SK-N-SH (cell line): ENCODE measurements at regions not wholly inside any gene's neighbourhood (a gene's known extent, or its start where the extent isn't known, plus 50 kb on each side); places are given as distances from the start of the nearest gene placed in this dataset.

ENCODE experiments used
- CTCF ChIA-PET: fragments of 300-600, 350-600 bp; formaldehyde crosslinking; extraction: SDS; loops from one replicate; lab custom pipeline; 2021; lab: Yijun Ruan, JAX
- POLR2A ChIA-PET: fragments of 350-600 bp; sonication (Branson Sonifier 250); formaldehyde crosslinking; extraction: SDS; loops from one replicate; lab custom pipeline; 2020; ENCODE audit warnings: antibody characterized with exemption, inconsistent platforms; lab: Yijun Ruan, JAX
- DNase-seq: peaks from one replicate; pipeline ENCODE4 v3.0.0; 2012
- H2AFZ ChIP-seq: fragments of 200-600 bp; sonication (generic); 2 replicates; pipeline ENCODE4 v1.8.1; 2016; ENCODE audit warnings: antibody characterized with exemption, mild to moderate bottlenecking, low read depth
- H3F3A ChIP-seq: fragments of 200-600 bp; sonication (generic); replicated peaks from 2 replicates; pipeline ENCODE3; 2016; ENCODE audit warnings: antibody characterized with exemption, mild to moderate bottlenecking; ENCODE audit not compliant: insufficient read depth
- H3K27ac ChIP-seq, 2 experiments: fragments of 200-500 bp in 1 of 2; fragments of 200-600 bp in 1 of 2; sonication (Bioruptor generic) in 1 of 2; sonication (generic), shearing (Covaris generic) in 1 of 2; 2 replicates each; pipeline versions ENCODE4 v1.5.1 to v1.6.1; 2014 to 2016; ENCODE audit warnings: low read depth in 2 of 2, inconsistent platforms in 1 of 2, low read length in 1 of 2, mild to moderate bottlenecking in 1 of 2, mixed read lengths in 1 of 2
- H3K27me3 ChIP-seq: fragments of 200-600 bp; sonication (generic), shearing (Covaris generic); 2 replicates; pipeline ENCODE4 v1.6.1; 2016; ENCODE audit warnings: mixed run types; ENCODE audit not compliant: insufficient read depth
- H3K36me3 ChIP-seq, 2 experiments: fragments of 200-500 bp in 1 of 2; fragments of 200-600 bp in 1 of 2; sonication (Bioruptor generic) in 1 of 2; sonication (generic) in 1 of 2; replicated peaks in 1 of 2; 2 replicates each; pipeline versions ENCODE3 to v1.5.1; 2014 to 2016; ENCODE audit warnings: low read length in 1 of 2, mild to moderate bottlenecking in 1 of 2; ENCODE audit not compliant: insufficient read depth in 2 of 2, control insufficient read depth in 1 of 2
- H3K4me1 ChIP-seq, 2 experiments: fragments of 200-500 bp in 1 of 2; fragments of 200-600 bp in 1 of 2; sonication (Bioruptor generic) in 1 of 2; sonication (generic), shearing (Covaris generic) in 1 of 2; 2 replicates each; pipeline versions ENCODE4 v1.5.1 to v1.6.1; 2014 to 2016; ENCODE audit warnings: low read depth in 1 of 2, low read length in 1 of 2, mixed run types in 1 of 2; ENCODE audit not compliant: insufficient read depth in 2 of 2, control insufficient read depth in 1 of 2
- H3K4me2 ChIP-seq: fragments of 200-600 bp; sonication (generic), shearing (Covaris generic); 2 replicates; pipeline ENCODE4 v1.6.1; 2017; ENCODE audit warnings: mixed run types
- H3K4me3 ChIP-seq, 2 experiments: fragments of 200-500 bp in 1 of 2; fragments of 200-600 bp in 1 of 2; sonication (Bioruptor generic) in 1 of 2; sonication (generic), shearing (Covaris generic) in 1 of 2; 2 replicates each; pipeline versions ENCODE4 v1.5.1 to v1.8.1; 2014 to 2016; ENCODE audit warnings: low read depth in 2 of 2, inconsistent platforms in 1 of 2, low read length in 1 of 2, mild to moderate bottlenecking in 1 of 2, mixed read lengths in 1 of 2, moderate library complexity in 1 of 2
- H3K79me2 ChIP-seq: fragments of 200-600 bp; sonication (generic); 2 replicates; pipeline ENCODE4 v1.8.1; 2017; ENCODE audit warnings: mild to moderate bottlenecking; ENCODE audit not compliant: insufficient read depth
- H3K9ac ChIP-seq: fragments of 200-600 bp; sonication (generic); 2 replicates; pipeline ENCODE4 v1.6.1; 2017; ENCODE audit warnings: mixed run types
- H3K9me2 ChIP-seq: fragments of 200-600 bp; sonication (generic); 2 replicates; pipeline ENCODE4 v1.6.1; 2017; ENCODE audit warnings: mixed run types
- H3K9me3 ChIP-seq: fragments of 200-600 bp; sonication (generic); 2 replicates; pipeline ENCODE4 v1.6.1; 2017; ENCODE audit warnings: mixed run types, mild to moderate bottlenecking, moderate library complexity
- H4K20me1 ChIP-seq: fragments of 200-600 bp; sonication (generic); 2 replicates; pipeline ENCODE4 v1.6.1; 2017; ENCODE audit warnings: mild to moderate bottlenecking, mixed run types; ENCODE audit not compliant: insufficient read depth
- CHD2 ChIP-seq: fragments of 150-350 bp; IDR thresholded peaks from 2 replicates; pipeline ENCODE4 v1.6.1; 2018; ENCODE audit warnings: low read length; ENCODE audit not compliant: partially characterized antibody
- ELF1 ChIP-seq: IDR thresholded peaks from 2 replicates; pipeline ENCODE4 v1.4.0; 2012
- FOXJ3 ChIP-seq: sonication (generic); formaldehyde crosslinking; IDR thresholded peaks from 2 replicates; pipeline ENCODE4 v1.5.1; 2020; ENCODE audit warnings: mild to moderate bottlenecking, missing genetic modification reagents
- FOXM1 ChIP-seq: IDR thresholded peaks from 2 replicates; pipeline ENCODE4 v1.4.0; 2012; ENCODE audit warnings: low read depth, mild to moderate bottlenecking
- GABPA ChIP-seq: IDR thresholded peaks from 2 replicates; pipeline ENCODE4 v1.4.0; 2012; ENCODE audit warnings: low read depth, mild to moderate bottlenecking
- GATA2 ChIP-seq: sonication (generic); formaldehyde crosslinking; IDR thresholded peaks from 2 replicates; pipeline ENCODE4 v1.5.0; 2020; ENCODE audit warnings: mild to moderate bottlenecking, missing genetic modification reagents
- JUND ChIP-seq: IDR thresholded peaks from 2 replicates; pipeline ENCODE4 v1.4.0; 2012
- MEF2A ChIP-seq: IDR thresholded peaks from 2 replicates; pipeline ENCODE4 v1.4.0; 2012; ENCODE audit warnings: low read depth, borderline replicate concordance
- MXI1 ChIP-seq: IDR thresholded peaks from 2 replicates; pipeline ENCODE4 v1.6.1; 2012; ENCODE audit warnings: mild to moderate bottlenecking, low read depth, low read length, improper control_type of control experiment
- NFIC ChIP-seq: IDR thresholded peaks from 2 replicates; pipeline ENCODE4 v1.4.0; 2012; ENCODE audit warnings: borderline replicate concordance
- POLR2AphosphoS5 ChIP-seq: IDR thresholded peaks from 2 replicates; pipeline ENCODE4 v1.6.1; 2012; ENCODE audit warnings: low read depth, low read length
- RAD21 ChIP-seq: IDR thresholded peaks from 2 replicates; pipeline ENCODE4 v1.6.1; 2012; ENCODE audit warnings: mild to moderate bottlenecking, low read length
- RCOR1 ChIP-seq: fragments of 150-350 bp; IDR thresholded peaks from 2 replicates; pipeline ENCODE4 v1.6.1; 2017; ENCODE audit warnings: antibody characterized with exemption, low read length
- SIN3A ChIP-seq: IDR thresholded peaks from 2 replicates; pipeline ENCODE4 v1.6.1; 2012; ENCODE audit warnings: low read depth, mild to moderate bottlenecking, low read length, moderate library complexity, borderline replicate concordance
- SMC3 ChIP-seq: IDR thresholded peaks from 2 replicates; pipeline ENCODE4 v1.6.1; 2012; ENCODE audit warnings: low read depth, low read length, improper control_type of control experiment
- TAF1 ChIP-seq: IDR thresholded peaks from 2 replicates; pipeline ENCODE4 v1.6.1; 2012; ENCODE audit warnings: low read depth, mild to moderate bottlenecking, low read length, moderate library complexity, borderline replicate concordance
- TCF12 ChIP-seq: IDR thresholded peaks from 2 replicates; pipeline ENCODE4 v1.4.0; 2012
- TEAD4 ChIP-seq: IDR thresholded peaks from 2 replicates; pipeline ENCODE4 v1.4.0; 2012; ENCODE audit warnings: mild to moderate bottlenecking, borderline replicate concordance; ENCODE audit not compliant: insufficient read depth
- WGBS: methylation state at CpG from one replicate; pipeline ENCODE4 v1.1.6; 2017; ENCODE audit warnings: low lambda C conversion rate; 5-methylcytosine and 5-hydroxymethylcytosine counted together
- TF ChIP-seq, protein P1 (sequence below): fragments of 150-350 bp; IDR thresholded peaks from 2 replicates; pipeline ENCODE4 v1.6.1; 2017; ENCODE audit warnings: antibody characterized with exemption, low read length, low read depth, borderline replicate concordance
- TF ChIP-seq, protein P2 (sequence below): IDR thresholded peaks from 2 replicates; pipeline ENCODE4 v1.4.0; 2012; ENCODE audit warnings: low read depth, borderline replicate concordance
- TF ChIP-seq, protein P3 (sequence below): fragments of 200-600 bp; sonication (generic); IDR thresholded peaks from 2 replicates; pipeline ENCODE4 v1.6.1; 2017; ENCODE audit warnings: antibody characterized with exemption, mild to moderate bottlenecking, moderate library complexity

DNA sequence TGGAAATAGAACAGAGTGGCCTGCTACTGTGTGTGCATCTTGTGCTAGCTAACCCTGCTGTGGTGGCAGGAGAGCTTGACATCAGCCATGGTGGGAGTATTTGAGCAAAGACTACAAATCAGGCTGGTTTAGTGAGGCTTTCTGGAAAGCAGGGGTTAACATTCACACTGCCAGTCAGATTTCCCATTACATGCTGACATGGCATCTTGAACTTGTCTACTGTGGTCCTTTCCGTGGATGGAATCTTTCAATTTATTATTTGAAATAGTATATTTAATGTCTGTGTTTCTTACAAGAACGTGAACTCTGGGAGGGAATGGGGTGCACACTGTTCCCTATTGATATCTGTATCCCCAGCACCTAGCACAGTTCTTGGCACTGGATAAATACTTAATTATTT, 60.8 kb downstream of the GCNT4 start:
- Histone ChIP-seq H3K36me3 (no peaks in the 10 kb centered on the region), H4K20me1 (no peaks in the 10 kb centered on the region), H3K27me3 (no peaks in the 10 kb centered on the region; the same call in 1 of the 2 replicates), H3K4me3 (no peak overlapping the region), H3K9me3 (no peaks in the 10 kb centered on the region), H3K4me2 (no peak overlapping the region), H3K4me1 (no peaks in the 10 kb centered on the region; a peak in 1 of 4 replicates), H3K79me2 (no peaks in the 10 kb centered on the region), H3K27ac (no peak overlapping the region), H3K9me2 (no peaks in the 10 kb centered on the region), H2AFZ (no peak overlapping the region), H3K9ac (no peak overlapping the region), H3F3A (no peaks in the 10 kb centered on the region)
- TF ChIP-seq SIN3A, result no peak
- TF ChIP-seq POLR2AphosphoS5, result no peak
- TF ChIP-seq ELF1, result no peak
- TF ChIP-seq MEF2A, result no peak
- no peak for TF ChIP-seq GABPA
- no peak for TF ChIP-seq MXI1
- no peak for TF ChIP-seq SMC3
- TF ChIP-seq NFIC, result no peak
- ChIA-PET CTCF (no interaction called here), POLR2A (no interaction called here)
- no peak for DNase-seq
- WGBS, result 24% methylated on average over 2 of the region's 2 CpGs

DNA sequence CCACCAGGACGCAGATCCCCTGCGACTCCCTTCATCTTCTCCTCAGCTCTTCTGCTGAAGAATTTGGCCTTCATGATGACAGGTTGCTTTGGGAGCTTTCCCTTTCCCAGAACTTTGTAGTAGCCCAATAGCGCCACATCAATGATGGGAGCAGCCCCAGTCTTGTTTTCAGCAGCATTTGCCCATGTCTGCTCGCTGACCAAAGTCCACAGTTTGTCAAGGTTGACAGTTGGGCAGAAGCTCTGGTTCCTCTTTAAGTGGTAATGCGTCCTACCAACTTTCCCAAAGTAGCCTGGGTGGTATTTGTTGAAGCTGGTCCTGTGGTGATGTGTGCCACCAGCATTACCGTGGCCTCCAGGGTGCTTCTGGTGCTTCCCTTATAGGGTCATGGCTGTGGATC, 62.2 kb downstream of the GCNT4 start:
- TF ChIP-seq NFIC (no peak), TEAD4 (no peak), RAD21 (no peak), MEF2A (no peak), SMC3 (no peak), TAF1 (no peak), FOXM1 (no peak), RCOR1 (no peak), CHD2 (no peak), GATA2 (CRISPR knock-in tag) (no peak), JUND (no peak), FOXJ3 (no peak), TCF12 (no peak)
- TF ChIP-seq, protein P1, sequence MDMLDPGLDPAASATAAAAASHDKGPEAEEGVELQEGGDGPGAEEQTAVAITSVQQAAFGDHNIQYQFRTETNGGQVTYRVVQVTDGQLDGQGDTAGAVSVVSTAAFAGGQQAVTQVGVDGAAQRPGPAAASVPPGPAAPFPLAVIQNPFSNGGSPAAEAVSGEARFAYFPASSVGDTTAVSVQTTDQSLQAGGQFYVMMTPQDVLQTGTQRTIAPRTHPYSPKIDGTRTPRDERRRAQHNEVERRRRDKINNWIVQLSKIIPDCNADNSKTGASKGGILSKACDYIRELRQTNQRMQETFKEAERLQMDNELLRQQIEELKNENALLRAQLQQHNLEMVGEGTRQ, result no peak
- TF ChIP-seq, protein P2, sequence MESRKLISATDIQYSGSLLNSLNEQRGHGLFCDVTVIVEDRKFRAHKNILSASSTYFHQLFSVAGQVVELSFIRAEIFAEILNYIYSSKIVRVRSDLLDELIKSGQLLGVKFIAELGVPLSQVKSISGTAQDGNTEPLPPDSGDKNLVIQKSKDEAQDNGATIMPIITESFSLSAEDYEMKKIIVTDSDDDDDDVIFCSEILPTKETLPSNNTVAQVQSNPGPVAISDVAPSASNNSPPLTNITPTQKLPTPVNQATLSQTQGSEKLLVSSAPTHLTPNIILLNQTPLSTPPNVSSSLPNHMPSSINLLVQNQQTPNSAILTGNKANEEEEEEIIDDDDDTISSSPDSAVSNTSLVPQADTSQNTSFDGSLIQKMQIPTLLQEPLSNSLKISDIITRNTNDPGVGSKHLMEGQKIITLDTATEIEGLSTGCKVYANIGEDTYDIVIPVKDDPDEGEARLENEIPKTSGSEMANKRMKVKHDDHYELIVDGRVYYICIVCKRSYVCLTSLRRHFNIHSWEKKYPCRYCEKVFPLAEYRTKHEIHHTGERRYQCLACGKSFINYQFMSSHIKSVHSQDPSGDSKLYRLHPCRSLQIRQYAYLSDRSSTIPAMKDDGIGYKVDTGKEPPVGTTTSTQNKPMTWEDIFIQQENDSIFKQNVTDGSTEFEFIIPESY, result no peak
- TF ChIP-seq, protein P3, sequence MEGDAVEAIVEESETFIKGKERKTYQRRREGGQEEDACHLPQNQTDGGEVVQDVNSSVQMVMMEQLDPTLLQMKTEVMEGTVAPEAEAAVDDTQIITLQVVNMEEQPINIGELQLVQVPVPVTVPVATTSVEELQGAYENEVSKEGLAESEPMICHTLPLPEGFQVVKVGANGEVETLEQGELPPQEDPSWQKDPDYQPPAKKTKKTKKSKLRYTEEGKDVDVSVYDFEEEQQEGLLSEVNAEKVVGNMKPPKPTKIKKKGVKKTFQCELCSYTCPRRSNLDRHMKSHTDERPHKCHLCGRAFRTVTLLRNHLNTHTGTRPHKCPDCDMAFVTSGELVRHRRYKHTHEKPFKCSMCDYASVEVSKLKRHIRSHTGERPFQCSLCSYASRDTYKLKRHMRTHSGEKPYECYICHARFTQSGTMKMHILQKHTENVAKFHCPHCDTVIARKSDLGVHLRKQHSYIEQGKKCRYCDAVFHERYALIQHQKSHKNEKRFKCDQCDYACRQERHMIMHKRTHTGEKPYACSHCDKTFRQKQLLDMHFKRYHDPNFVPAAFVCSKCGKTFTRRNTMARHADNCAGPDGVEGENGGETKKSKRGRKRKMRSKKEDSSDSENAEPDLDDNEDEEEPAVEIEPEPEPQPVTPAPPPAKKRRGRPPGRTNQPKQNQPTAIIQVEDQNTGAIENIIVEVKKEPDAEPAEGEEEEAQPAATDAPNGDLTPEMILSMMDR, result no peak
- H3K4me3 ChIP-seq, result no peak overlapping the region
- no peak overlapping the region for H2AFZ ChIP-seq
- no peak for DNase-seq
- no peaks in the 10 kb centered on the region; a peak in 1 of 4 replicates for H3K4me1 ChIP-seq
- no peaks in the 10 kb centered on the region for H3K9me2 ChIP-seq
- CTCF ChIA-PET, result no interaction called here
- 55% methylated on average over 4 of the region's 6 CpGs for WGBS
- no peaks in the 10 kb centered on the region for H4K20me1 ChIP-seq
- H3K27me3 ChIP-seq, result no peaks in the 10 kb centered on the region; the same call in 1 of the 2 replicates
- H3K4me2 ChIP-seq, result no peak overlapping the region
- H3K9ac ChIP-seq, result no peak overlapping the region
- no peaks in the 10 kb centered on the region for H3F3A ChIP-seq
- no peaks in the 10 kb centered on the region for H3K36me3 ChIP-seq
- no peaks in the 10 kb centered on the region for H3K9me3 ChIP-seq
- H3K79me2 ChIP-seq, result no peaks in the 10 kb centered on the region
- H3K27ac ChIP-seq, result no peak overlapping the region
- POLR2A ChIA-PET, result no interaction called here
